ENCODE measurements at regions not wholly inside any gene's neighbourhood (a gene's known extent, or its start where the extent isn't known, plus 50 kb on each side); places are given as distances from the start of the nearest gene placed in this dataset.

- Histone ChIP-seq H3K27ac (ENCODE audit: low read length) (no peak overlapping the region), H4K20me1 (ENCODE audit: low read length) (no peaks in the 10 kb centered on the region), H3K9me3 (ENCODE audit: low read length) (no peaks in the 10 kb centered on the region), H3K36me3 (ENCODE audit: low read depth, low read length) (no peaks in the 10 kb centered on the region), H2AFZ (ENCODE audit: low read length) (no peak overlapping the region), H3K27me3 (ENCODE audit: low read length) (no peaks in the 10 kb centered on the region), H3K79me2 (ENCODE audit: low read length) (no peaks in the 10 kb centered on the region), H3K9me2 (replicated peaks; ENCODE audit: low read length) (no peaks in the 10 kb centered on the region), H3K4me2 (ENCODE audit: low read length) (no peak overlapping the region), H3K4me3 (ENCODE audit: low read length) (no peak overlapping the region), H3K4me1 (ENCODE audit: insufficient read depth, low read length) (no peaks in the 10 kb centered on the region), H3F3A (ENCODE audit: low read length, unreplicated experiment) (no peaks in the 10 kb centered on the region), H3K9ac (ENCODE audit: low read length) (no peak overlapping the region)
- ChIA-PET POLR2A (ENCODE audit: unreplicated experiment) (interaction anchor here (0.6 kb wide), 1 partner anchor 1189 kb away, joined by 4 read pairs; no protein-coding TSS in a partner anchor), CTCF (no interaction called here)
- BruUV-seq (replicated peaks): no TSS peak
- no peak for ATAC-seq
- TF ChIP-seq EZH2phosphoT487 (IDR thresholded peaks at IDR 0.05; ENCODE audit: borderline replicate concordance, low read length): no peak
- no peak for TF ChIP-seq CTCF (conservative IDR thresholded peaks at IDR 0.05; ENCODE audit: low read depth, low read length)
- TF ChIP-seq EZH2 (IDR thresholded peaks at IDR 0.05; ENCODE audit: low read length, unreplicated experiment): no peak
- intact Hi-C loops (cut with micrococcal nuclease): no loop called here
- no peak for DNase-seq
Observed at GRCh38 chr4:116588783-116589182, 496.6 kb downstream of the TRAM1L1 start.

DNA sequence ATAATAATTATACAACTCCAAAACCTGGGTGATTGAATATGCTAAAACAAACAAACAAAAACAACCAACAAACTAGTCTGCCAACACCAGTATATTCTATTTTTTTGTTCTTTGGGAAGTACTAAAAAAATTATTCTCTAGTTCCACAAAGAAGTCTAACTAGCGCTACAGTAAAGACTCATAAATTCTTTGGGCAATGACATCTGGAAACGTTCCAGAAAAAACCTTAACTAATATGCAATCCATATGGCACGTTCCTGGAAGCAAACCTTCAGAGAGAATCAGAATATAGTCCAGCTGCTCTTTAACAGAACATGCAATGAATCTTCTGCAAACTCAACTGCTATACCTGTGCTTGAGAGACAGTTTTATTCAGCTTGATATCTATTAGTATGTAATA is 500.1 kb downstream of the TRAM1L1 start:
- intact Hi-C loops (cut with micrococcal nuclease): no loop called here
- no peaks in the 10 kb centered on the region for H3F3A ChIP-seq (ENCODE audit: low read length, unreplicated experiment)
- ChIA-PET CTCF (no interaction called here), POLR2A (ENCODE audit: unreplicated experiment) (no interaction called here)
- no peak for ATAC-seq
- H3K36me3 ChIP-seq (ENCODE audit: low read depth, low read length): no peaks in the 10 kb centered on the region
- no peaks in the 10 kb centered on the region for H3K4me1 ChIP-seq (ENCODE audit: insufficient read depth, low read length)
- H3K4me3 ChIP-seq (ENCODE audit: low read length): no peak overlapping the region
- H3K9me2 ChIP-seq (replicated peaks; ENCODE audit: low read length): no peaks in the 10 kb centered on the region
- no peaks in the 10 kb centered on the region for H3K9me3 ChIP-seq (ENCODE audit: low read length)
- no peak overlapping the region for H3K9ac ChIP-seq (ENCODE audit: low read length)
- no peak for DNase-seq
- TF ChIP-seq EZH2phosphoT487 (IDR thresholded peaks at IDR 0.05; ENCODE audit: borderline replicate concordance, low read length): no peak
- TF ChIP-seq EZH2 (IDR thresholded peaks at IDR 0.05; ENCODE audit: low read length, unreplicated experiment): no peak
- no peak for TF ChIP-seq CTCF (conservative IDR thresholded peaks at IDR 0.05; ENCODE audit: low read depth, low read length)
- H3K4me2 ChIP-seq (ENCODE audit: low read length): no peak overlapping the region
- H3K79me2 ChIP-seq (ENCODE audit: low read length): no peaks in the 10 kb centered on the region
- no peaks in the 10 kb centered on the region for H3K27me3 ChIP-seq (ENCODE audit: low read length)
- no peaks in the 10 kb centered on the region for H4K20me1 ChIP-seq (ENCODE audit: low read length)
- H3K27ac ChIP-seq (ENCODE audit: low read length): no peak overlapping the region
- no peak overlapping the region for H2AFZ ChIP-seq (ENCODE audit: low read length)
- no TSS peak for BruUV-seq (replicated peaks)

- no peak overlapping the region for H3K4me3 ChIP-seq (ENCODE audit: low read length)
- H3K4me1 ChIP-seq (ENCODE audit: insufficient read depth, low read length): no peaks in the 10 kb centered on the region
- DNase-seq (no peak), ATAC-seq (no peak)
- no peaks in the 10 kb centered on the region for H3K79me2 ChIP-seq (ENCODE audit: low read length)
- TF ChIP-seq EZH2 (IDR thresholded peaks at IDR 0.05; ENCODE audit: low read length, unreplicated experiment) (no peak), CTCF (conservative IDR thresholded peaks at IDR 0.05; ENCODE audit: low read depth, low read length) (no peak), EZH2phosphoT487 (IDR thresholded peaks at IDR 0.05; ENCODE audit: borderline replicate concordance, low read length) (no peak)
- H3K4me2 ChIP-seq (ENCODE audit: low read length): no peak overlapping the region
- H2AFZ ChIP-seq (ENCODE audit: low read length): no peak overlapping the region
- intact Hi-C loops (cut with micrococcal nuclease): no loop called here
- H3F3A ChIP-seq (ENCODE audit: low read length, unreplicated experiment): no peaks in the 10 kb centered on the region
- H3K9me3 ChIP-seq (ENCODE audit: low read length): no peaks in the 10 kb centered on the region
- H4K20me1 ChIP-seq (ENCODE audit: low read length): no peaks in the 10 kb centered on the region
- no peak overlapping the region for H3K9ac ChIP-seq (ENCODE audit: low read length)
- H3K9me2 ChIP-seq (replicated peaks; ENCODE audit: low read length): no peaks in the 10 kb centered on the region
- BruUV-seq (replicated peaks): no TSS peak
- ChIA-PET POLR2A (ENCODE audit: unreplicated experiment) (no interaction called here), CTCF (no interaction called here)
- H3K27ac ChIP-seq (ENCODE audit: low read length): no peak overlapping the region
- no peaks in the 10 kb centered on the region for H3K27me3 ChIP-seq (ENCODE audit: low read length)
- H3K36me3 ChIP-seq (ENCODE audit: low read depth, low read length): no peaks in the 10 kb centered on the region
Observed at GRCh38 chr4:116577321-116577720, 508.1 kb downstream of the TRAM1L1 start.

Measured in PC-3 (cell line).